K562 (cell line): ENCODE measurements at regions not wholly inside any gene's neighbourhood (a gene's known extent, or its start where the extent isn't known, plus 50 kb on each side); places are given as distances from the start of the nearest gene placed in this dataset.
A peak's percentile ranks its signal among the peaks of the same experiment; 100 is the strongest.

ENCODE experiments used
- ATAC-seq: fragments of 200-7000 bp; cut with Tn5 transposase; 3 replicates; pipeline ENCODE4 v1.9.1; 2020; ENCODE audit warnings: moderate library complexity
- BruUV-seq: library from RNA; stranded (reverse); fragments of 400-500 nt; replicated peaks from 2 replicates; lab custom pipeline; 2021; lab: Mats Ljungman, UMichigan
- CTCF ChIA-PET: fragments of 300-600 bp; formaldehyde crosslinking; extraction: SDS; loops from one replicate; lab custom pipeline; 2021; ENCODE audit warnings: low intra/inter-chr PET ratio; lab: Yijun Ruan, JAX
- POLR2A ChIA-PET: fragments of 300-600, 350-650 bp; sonication (Branson Sonifier 250); formaldehyde crosslinking; extraction: SDS; loops from one replicate; lab custom pipeline; 2021; ENCODE audit warnings: antibody characterized with exemption, inconsistent platforms; lab: Yijun Ruan, JAX
- DNase-seq, 4 experiments: peaks; one replicate each; pipeline versions ENCODE4 v3.0.0 to v3.0.0-alpha.2; 2011 to 2018; ENCODE audit warnings: low spot score in 3 of 4, mixed read lengths in 3 of 4; ENCODE audit errors: extremely low read depth in 1 of 4
- FAIRE-seq: peaks from 2 replicates; lab custom pipeline; 2011; peaks lifted over from hg19 to GRCh38; lab: Jason Lieb, UNC
- H2AFZ ChIP-seq: 2 replicates; pipeline ENCODE4 v1.6.0; 2011; ENCODE audit warnings: low read depth, low read length, control low read depth, inconsistent platforms
- H3K27ac ChIP-seq: fragments of 200-600 bp; 3 replicates; pipeline ENCODE4 v1.8.0; 2011; ENCODE audit warnings: low read depth, mild to moderate bottlenecking, control low read depth, inconsistent platforms, low read length, moderate library complexity, mixed read lengths; ENCODE audit errors: extremely low read depth
- H3K27me3 ChIP-seq, 2 experiments: fragments of 300-600 bp in 1 of 2; 2 replicates in 1 of 2; 3 replicates in 1 of 2; pipeline versions ENCODE4 v1.6.0 to v1.8.0; 2011; ENCODE audit warnings: inconsistent platforms in 2 of 2, low read length in 2 of 2, mild to moderate bottlenecking in 1 of 2, mixed read lengths in 1 of 2, moderate library complexity in 1 of 2; ENCODE audit not compliant: control insufficient read depth in 2 of 2, insufficient read depth in 2 of 2
- H3K36me3 ChIP-seq: fragments of 300-600 bp; 3 replicates; pipeline ENCODE4 v1.8.0; 2011; ENCODE audit warnings: mild to moderate bottlenecking, low read length, inconsistent platforms; ENCODE audit not compliant: control insufficient read depth, insufficient read depth
- H3K4me1 ChIP-seq, 2 experiments: fragments of 200-600 bp in 1 of 2; replicated peaks in 1 of 2; 2 replicates in 1 of 2; 3 replicates in 1 of 2; pipeline versions ENCODE4 v1.5.1 to v1.8.0; 2011; ENCODE audit warnings: inconsistent platforms in 2 of 2, low read length in 2 of 2, mild to moderate bottlenecking in 1 of 2, mixed read lengths in 1 of 2, moderate library complexity in 1 of 2; ENCODE audit not compliant: control insufficient read depth in 2 of 2, insufficient read depth in 2 of 2
- H3K4me2 ChIP-seq: 2 replicates; pipeline ENCODE4 v1.6.1; 2011; ENCODE audit warnings: low read length, control low read depth, inconsistent platforms, mixed read lengths; ENCODE audit not compliant: insufficient read depth
- H3K4me3 ChIP-seq: fragments of 200-600 bp; sonication (generic), shearing (Covaris generic); 2 replicates; pipeline ENCODE4 v1.5.1; 2016; ENCODE audit warnings: control low read depth, inconsistent platforms
- H3K79me2 ChIP-seq: fragments of 200-600 bp; 3 replicates; pipeline ENCODE4 v1.8.0; 2011; ENCODE audit warnings: low read length, inconsistent platforms; ENCODE audit not compliant: control insufficient read depth, insufficient read depth
- H3K9ac ChIP-seq, 2 experiments: 2 replicates each; pipeline versions ENCODE4 v1.6.0 to v1.6.1; 2011; ENCODE audit warnings: low read depth in 2 of 2, low read length in 2 of 2, control low read depth in 1 of 2, inconsistent platforms in 1 of 2, mild to moderate bottlenecking in 1 of 2, mixed read lengths in 1 of 2; ENCODE audit not compliant: insufficient read depth in 1 of 2
- H3K9me1 ChIP-seq: one replicate; pipeline ENCODE4 v1.6.0; 2011; ENCODE audit warnings: inconsistent platforms, mild to moderate bottlenecking, low read length, moderate library complexity; ENCODE audit not compliant: control insufficient read depth, insufficient read depth
- H3K9me3 ChIP-seq: replicated peaks from 2 replicates; pipeline ENCODE4 v1.5.1; 2011; ENCODE audit warnings: low read depth, low read length, inconsistent platforms; ENCODE audit not compliant: control insufficient read depth, insufficient read depth
- H4K20me1 ChIP-seq: replicated peaks from 2 replicates; pipeline ENCODE4 v1.6.1; 2011; ENCODE audit warnings: low read length, inconsistent platforms, mixed read lengths; ENCODE audit not compliant: control insufficient read depth, insufficient read depth
- BRCA1 ChIP-seq, 2 experiments: fragments of 450-650 bp in 1 of 2; sonication (generic) in 1 of 2; formaldehyde crosslinking in 1 of 2; IDR thresholded peaks; 2 replicates each; pipeline versions ENCODE4 v1.5.0 to v1.6.1; 2017 to 2020; ENCODE audit warnings: mild to moderate bottlenecking in 1 of 2, missing genetic modification reagents in 1 of 2
- GABPB1 ChIP-seq: sonication (generic); formaldehyde crosslinking; IDR thresholded peaks from 2 replicates; pipeline ENCODE4 v1.8.0; 2022; ENCODE audit warnings: mild to moderate bottlenecking, missing genetic modification reagents
- HNRNPH1 ChIP-seq: fragments of 200-400 bp; formaldehyde crosslinking; optimal IDR thresholded peaks from 2 replicates; pipeline ENCODE3; 2017; ENCODE audit warnings: low read depth, mild to moderate bottlenecking, low read length, moderate library complexity
- MEF2D ChIP-seq: conservative IDR thresholded peaks from 2 replicates; pipeline ENCODE4 v1.6.1; 2016; ENCODE audit warnings: low read depth, missing genetic modification characterization, missing compliant biosample characterization
- POLR2A ChIP-seq: fragments of 450-650 bp; conservative IDR thresholded peaks from 2 replicates; pipeline ENCODE4 v1.6.1; 2016
- SOX6 ChIP-seq: fragments of 450-650 bp; IDR thresholded peaks from 2 replicates; pipeline ENCODE4 v1.6.1; 2014; ENCODE audit warnings: mild to moderate bottlenecking
- ZC3H4 ChIP-seq: sonication (generic); formaldehyde crosslinking; IDR thresholded peaks from 2 replicates; pipeline ENCODE4 v1.9.0; 2021; ENCODE audit warnings: missing genetic modification reagents, borderline replicate concordance
- ZNF668 ChIP-seq: fragments of 250-450 bp; sonication (Bioruptor Pico); IDR thresholded peaks from 2 replicates; pipeline ENCODE4 v1.8.0; 2022; ENCODE audit warnings: mild to moderate bottlenecking, inconsistent platforms
- WGBS: fragments of 100-300 bp; shearing (Covaris generic); methylation state at CpG from one replicate; pipeline ENCODE4 v1.1.6; 2016; ENCODE audit warnings: low coverage, mixed read lengths; ENCODE audit not compliant: insufficient coverage; ENCODE audit errors: missing lambda C conversion rate; 5-methylcytosine and 5-hydroxymethylcytosine counted together
- in situ Hi-C: fragments of 300-500 bp; cut with MboI; formaldehyde crosslinking; loops from 4 replicates; pipeline ENCODE4 v1.15.0; 2018; ENCODE audit warnings: inconsistent platforms, mixed read lengths
- intact Hi-C: fragments of 100-400 bp; cut with micrococcal nuclease; formaldehyde crosslinking; loops from 2 replicates; pipeline ENCODE4 v1.14.2; 2022
- TF ChIP-seq, protein P1 (sequence below): fragments of 200-400 bp; formaldehyde crosslinking; IDR thresholded peaks from 2 replicates; pipeline ENCODE4 v1.6.1; 2017; ENCODE audit warnings: mild to moderate bottlenecking, low read depth, low read length, moderate library complexity
- TF ChIP-seq, protein P2 (sequence below), 2 experiments: fragments of 450-650 bp in 1 of 2; sonication (generic) in 1 of 2; formaldehyde crosslinking; conservative IDR thresholded peaks; 2 replicates each; pipeline versions ENCODE4 v1.4.0 to v1.8.1; 2020 to 2022; ENCODE audit warnings: mild to moderate bottlenecking in 1 of 2, missing genetic modification reagents in 1 of 2

DNA sequence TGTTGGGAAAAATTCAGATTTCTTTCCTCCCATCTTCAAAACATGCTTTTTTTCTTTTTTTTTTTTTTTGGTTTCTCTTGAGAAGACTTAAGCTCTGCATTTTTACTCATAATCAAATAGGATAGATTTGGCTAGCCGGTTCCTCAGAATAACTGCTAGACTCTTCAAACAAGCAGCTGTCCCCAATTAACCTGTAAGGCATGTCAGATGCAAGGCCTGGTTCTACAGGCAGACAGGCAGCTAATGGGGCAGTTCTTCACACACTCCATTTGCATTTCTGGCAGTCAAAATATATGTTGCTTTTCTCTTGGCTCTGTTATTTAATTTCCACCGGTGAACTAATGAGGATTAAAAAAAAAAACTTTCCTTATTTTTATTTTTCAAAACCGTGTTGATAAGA is 228.0 kb upstream of the ATP2B1 start:
- WGBS = 0% methylated on average over 3 of the region's 3 CpGs
- H3K79me2 ChIP-seq = no peaks in the 10 kb centered on the region
- no peaks in the 10 kb centered on the region for H3K36me3 ChIP-seq
- ATAC-seq (no peak), FAIRE-seq (no peak), DNase-seq (no peak)
- no TSS peak for BruUV-seq
- no peak overlapping the region for H3K4me3 ChIP-seq
- H3K27me3 ChIP-seq = no peaks in the 10 kb centered on the region
- H2AFZ ChIP-seq = no peak overlapping the region
- H3K9me3 ChIP-seq = no peaks in the 10 kb centered on the region
- ChIA-PET POLR2A (no interaction called here), CTCF (no interaction called here)
- H4K20me1 ChIP-seq = no peaks in the 10 kb centered on the region
- intact Hi-C loops (no loop called here), in situ Hi-C loops (no loop called here)
- 0 out of 5 replicates have a peak, but pooled peaks cover 0 to 2% of the 10 kb centered on the region in 2 experiments for H3K4me1 ChIP-seq
- no peak overlapping the region for H3K9ac ChIP-seq
- H3K27ac ChIP-seq = no peak overlapping the region
- H3K9me1 ChIP-seq = no peaks in the 10 kb centered on the region
- H3K4me2 ChIP-seq = no peak overlapping the region
- TF ChIP-seq MEF2D = no peak
- TF ChIP-seq SOX6 = no peak

DNA sequence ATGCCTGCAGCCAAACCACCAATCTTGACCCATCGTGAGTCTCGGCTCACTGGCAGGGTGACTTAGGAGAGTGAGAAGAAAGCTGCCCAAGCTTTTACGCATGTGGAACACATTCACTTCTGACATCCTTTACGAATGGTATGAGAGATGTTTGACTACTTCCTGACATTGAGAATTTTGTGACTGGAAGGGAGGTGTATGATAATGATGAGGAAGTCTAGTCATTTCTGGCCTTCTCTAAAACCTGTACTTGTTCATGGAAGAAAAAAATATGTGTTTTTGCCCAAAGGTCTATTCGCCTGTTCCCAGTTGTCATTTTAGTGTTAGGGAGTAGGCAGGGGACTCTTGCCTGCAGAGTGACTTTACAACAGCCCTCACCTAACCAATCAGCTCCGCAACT is 227.2 kb upstream of the ATP2B1 start:
- WGBS = 12% methylated on average over 6 of the region's 6 CpGs
- ATAC-seq = no peak
- FAIRE-seq = no peak
- Histone ChIP-seq H4K20me1 (no peaks in the 10 kb centered on the region), H3K79me2 (no peaks in the 10 kb centered on the region), H3K4me1 (0 out of 5 replicates have a peak, but pooled peaks cover 0 to 2% of the 10 kb centered on the region in 2 experiments), H3K27ac (no peak overlapping the region), H3K9me1 (no peaks in the 10 kb centered on the region), H2AFZ (peak overlapping the region; percentile 17; the same call in 1 of the 2 replicates), H3K9me3 (no peaks in the 10 kb centered on the region), H3K36me3 (no peaks in the 10 kb centered on the region), H3K9ac (no peak overlapping the region), H3K4me2 (no peak overlapping the region), H3K27me3 (no peaks in the 10 kb centered on the region), H3K4me3 (no peak overlapping the region)
- ChIA-PET CTCF (no interaction called here), POLR2A (no interaction called here)
- DNase-seq = no peak
- in situ Hi-C loops = no loop called here
- no peak for TF ChIP-seq ZNF668 (CRISPR knock-in tag)
- TF ChIP-seq, protein P1, sequence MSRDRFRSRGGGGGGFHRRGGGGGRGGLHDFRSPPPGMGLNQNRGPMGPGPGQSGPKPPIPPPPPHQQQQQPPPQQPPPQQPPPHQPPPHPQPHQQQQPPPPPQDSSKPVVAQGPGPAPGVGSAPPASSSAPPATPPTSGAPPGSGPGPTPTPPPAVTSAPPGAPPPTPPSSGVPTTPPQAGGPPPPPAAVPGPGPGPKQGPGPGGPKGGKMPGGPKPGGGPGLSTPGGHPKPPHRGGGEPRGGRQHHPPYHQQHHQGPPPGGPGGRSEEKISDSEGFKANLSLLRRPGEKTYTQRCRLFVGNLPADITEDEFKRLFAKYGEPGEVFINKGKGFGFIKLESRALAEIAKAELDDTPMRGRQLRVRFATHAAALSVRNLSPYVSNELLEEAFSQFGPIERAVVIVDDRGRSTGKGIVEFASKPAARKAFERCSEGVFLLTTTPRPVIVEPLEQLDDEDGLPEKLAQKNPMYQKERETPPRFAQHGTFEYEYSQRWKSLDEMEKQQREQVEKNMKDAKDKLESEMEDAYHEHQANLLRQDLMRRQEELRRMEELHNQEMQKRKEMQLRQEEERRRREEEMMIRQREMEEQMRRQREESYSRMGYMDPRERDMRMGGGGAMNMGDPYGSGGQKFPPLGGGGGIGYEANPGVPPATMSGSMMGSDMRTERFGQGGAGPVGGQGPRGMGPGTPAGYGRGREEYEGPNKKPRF = no peak
- no peak for TF ChIP-seq POLR2A
- no peak for TF ChIP-seq BRCA1 (IDR thresholded peaks at IDR 0.05)
- TF ChIP-seq BRCA1 (CRISPR knock-in tag; IDR thresholded peaks at IDR 0.05) = no peak
- TF ChIP-seq, protein P2, sequence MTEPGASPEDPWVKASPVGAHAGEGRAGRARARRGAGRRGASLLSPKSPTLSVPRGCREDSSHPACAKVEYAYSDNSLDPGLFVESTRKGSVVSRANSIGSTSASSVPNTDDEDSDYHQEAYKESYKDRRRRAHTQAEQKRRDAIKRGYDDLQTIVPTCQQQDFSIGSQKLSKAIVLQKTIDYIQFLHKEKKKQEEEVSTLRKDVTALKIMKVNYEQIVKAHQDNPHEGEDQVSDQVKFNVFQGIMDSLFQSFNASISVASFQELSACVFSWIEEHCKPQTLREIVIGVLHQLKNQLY (CRISPR knock-in tag; conservative IDR thresholded peaks at IDR 0.05) = no peak
- no peak for TF ChIP-seq GABPB1 (CRISPR knock-in tag)
- no peak for TF ChIP-seq ZC3H4
- TF ChIP-seq HNRNPH1 = no peak
- no TSS peak for BruUV-seq
- intact Hi-C loops = no loop called here
